ENCODE measurements at regions not wholly inside any gene's neighbourhood (a gene's known extent, or its start where the extent isn't known, plus 50 kb on each side); places are given as distances from the start of the nearest gene placed in this dataset.

DNA sequence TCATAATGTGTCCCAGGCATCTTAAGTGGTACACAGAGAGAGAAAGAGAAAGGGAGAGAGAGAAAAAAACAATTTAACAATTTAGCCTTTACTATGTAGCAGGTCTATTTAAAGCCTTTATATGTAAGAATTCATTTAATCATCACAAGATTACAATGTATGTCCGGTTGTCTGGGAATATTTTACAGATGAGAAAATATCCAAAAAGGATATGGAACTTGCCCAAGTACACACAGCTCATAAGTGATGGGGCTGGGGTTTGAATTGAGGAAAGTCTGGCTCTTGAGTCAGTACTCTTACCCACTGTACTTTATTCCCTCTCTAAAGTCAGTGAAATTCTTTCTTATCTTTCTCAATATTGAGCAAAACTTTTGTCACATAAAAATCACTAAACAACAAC lies 104.6 kb downstream of the LYPLAL1 start:
- Histone ChIP-seq H3K4me1 (ENCODE audit: control insufficient read depth, extremely low read depth, insufficient read depth, low read length) (no peaks in the 10 kb centered on the region), H3K9ac (ENCODE audit: control insufficient read depth, extremely low read depth, insufficient read depth, low read length) (no peak overlapping the region), H3K4me2 (ENCODE audit: control insufficient read depth, extremely low read depth, insufficient read depth, low read depth, low read length) (no peak overlapping the region), H3K9me1 (ENCODE audit: control insufficient read depth, extremely low read depth, insufficient read depth, low read length) (no peaks in the 10 kb centered on the region), H3K36me3 (ENCODE audit: control insufficient read depth in 2 of 2, extremely low read depth in 1 of 2, insufficient read depth in 2 of 2, low read length in 2 of 2) (no peaks in the 10 kb centered on the region), H3K27ac (ENCODE audit: control insufficient read depth, insufficient read depth, low read length) (no peak overlapping the region), H3K9me3 (ENCODE audit: control insufficient read depth, low read depth, low read length) (no peaks in the 10 kb centered on the region), H3K27me3 (ENCODE audit: control insufficient read depth, extremely low read depth, insufficient read depth, low read length) (no peaks in the 10 kb centered on the region), H2AFZ (ENCODE audit: control insufficient read depth, low read length) (no peak overlapping the region), H3K4me3 (ENCODE audit: control insufficient read depth in 2 of 3, extremely low read depth in 1 of 3, insufficient read depth in 2 of 3, low read depth in 1 of 3, low read length in 3 of 3) (no peak overlapping the region), H3K79me2 (ENCODE audit: control insufficient read depth, insufficient read depth, low read length) (no peaks in the 10 kb centered on the region), H4K20me1 (ENCODE audit: control insufficient read depth, extremely low read depth, insufficient read depth, low read length) (no peaks in the 10 kb centered on the region)
- DNase-seq (ENCODE audit: low read depth, low spot score) (no peak), FAIRE-seq (no peak)
- dilution Hi-C loops (cut with MboI; ENCODE audit: extremely low pct_ligation_motif_present, low sequenced_read_pairs), result no loop called here
- TF ChIP-seq, protein P1, sequence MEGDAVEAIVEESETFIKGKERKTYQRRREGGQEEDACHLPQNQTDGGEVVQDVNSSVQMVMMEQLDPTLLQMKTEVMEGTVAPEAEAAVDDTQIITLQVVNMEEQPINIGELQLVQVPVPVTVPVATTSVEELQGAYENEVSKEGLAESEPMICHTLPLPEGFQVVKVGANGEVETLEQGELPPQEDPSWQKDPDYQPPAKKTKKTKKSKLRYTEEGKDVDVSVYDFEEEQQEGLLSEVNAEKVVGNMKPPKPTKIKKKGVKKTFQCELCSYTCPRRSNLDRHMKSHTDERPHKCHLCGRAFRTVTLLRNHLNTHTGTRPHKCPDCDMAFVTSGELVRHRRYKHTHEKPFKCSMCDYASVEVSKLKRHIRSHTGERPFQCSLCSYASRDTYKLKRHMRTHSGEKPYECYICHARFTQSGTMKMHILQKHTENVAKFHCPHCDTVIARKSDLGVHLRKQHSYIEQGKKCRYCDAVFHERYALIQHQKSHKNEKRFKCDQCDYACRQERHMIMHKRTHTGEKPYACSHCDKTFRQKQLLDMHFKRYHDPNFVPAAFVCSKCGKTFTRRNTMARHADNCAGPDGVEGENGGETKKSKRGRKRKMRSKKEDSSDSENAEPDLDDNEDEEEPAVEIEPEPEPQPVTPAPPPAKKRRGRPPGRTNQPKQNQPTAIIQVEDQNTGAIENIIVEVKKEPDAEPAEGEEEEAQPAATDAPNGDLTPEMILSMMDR (optimal IDR thresholded peaks at IDR 0.05 in 1 of 3, IDR thresholded peaks at IDR 0.05 in 1 of 3, conservative IDR thresholded peaks at IDR 0.05 in 1 of 3; ENCODE audit: extremely low read depth in 1 of 3, insufficient read depth in 2 of 3, low read length in 3 of 3), result no peak
- no peak for TF ChIP-seq EZH2 (IDR thresholded peaks at IDR 0.05; ENCODE audit: low read length)

DNA sequence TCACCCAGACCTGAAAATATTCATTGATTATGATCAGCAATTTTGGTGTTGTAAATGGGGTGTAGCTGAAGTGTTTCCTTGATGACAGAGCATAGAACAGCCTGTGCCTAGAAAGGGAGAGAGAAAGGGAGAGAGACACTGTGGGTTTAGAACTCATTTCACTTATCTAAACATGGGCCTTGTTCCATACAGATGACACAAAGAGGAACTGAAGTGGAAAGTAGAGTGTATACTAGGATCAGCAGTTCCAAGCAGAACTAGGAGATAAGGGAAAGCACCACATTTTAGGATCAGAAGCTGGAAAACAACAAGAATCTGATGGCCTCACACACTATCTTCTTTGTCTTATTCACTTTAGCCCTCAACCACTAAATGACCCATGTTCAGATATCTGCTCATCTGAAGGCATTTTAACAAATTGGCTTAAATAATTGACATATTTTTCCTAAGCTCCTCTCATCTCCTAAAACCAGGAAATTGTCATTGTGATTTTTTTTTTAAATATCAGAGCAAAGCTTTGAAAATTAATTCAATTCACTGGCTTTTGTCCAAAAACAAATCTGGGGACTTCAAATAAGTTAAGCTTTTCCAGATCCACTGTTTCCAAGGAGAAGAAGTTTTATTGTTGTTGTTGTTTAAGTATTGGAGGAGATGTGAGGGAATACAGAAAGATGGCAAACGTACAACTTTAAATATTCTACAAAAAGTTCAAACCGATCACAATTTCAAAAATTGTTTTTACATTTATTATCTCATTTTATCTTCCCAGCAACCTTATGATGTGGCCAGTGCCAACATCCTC lies 103.8 kb downstream of the LYPLAL1 start:
- DNase-seq (ENCODE audit: low read depth, low spot score), result no peak
- H3K36me3 ChIP-seq (ENCODE audit: control insufficient read depth in 2 of 2, extremely low read depth in 1 of 2, insufficient read depth in 2 of 2, low read length in 2 of 2), result no peaks in the 10 kb centered on the region
- no peaks in the 10 kb centered on the region for H3K79me2 ChIP-seq (ENCODE audit: control insufficient read depth, insufficient read depth, low read length)
- no peaks in the 10 kb centered on the region for H3K9me1 ChIP-seq (ENCODE audit: control insufficient read depth, extremely low read depth, insufficient read depth, low read length)
- H2AFZ ChIP-seq (ENCODE audit: control insufficient read depth, low read length), result no peak overlapping the region
- dilution Hi-C loops (cut with MboI; ENCODE audit: extremely low pct_ligation_motif_present, low sequenced_read_pairs), result no loop called here
- no peaks in the 10 kb centered on the region for H4K20me1 ChIP-seq (ENCODE audit: control insufficient read depth, extremely low read depth, insufficient read depth, low read length)
- H3K9me3 ChIP-seq (ENCODE audit: control insufficient read depth, low read depth, low read length), result no peaks in the 10 kb centered on the region
- H3K9ac ChIP-seq (ENCODE audit: control insufficient read depth, extremely low read depth, insufficient read depth, low read length), result no peak overlapping the region
- H3K4me1 ChIP-seq (ENCODE audit: control insufficient read depth, extremely low read depth, insufficient read depth, low read length), result no peaks in the 10 kb centered on the region
- H3K4me2 ChIP-seq (ENCODE audit: control insufficient read depth, extremely low read depth, insufficient read depth, low read depth, low read length), result no peak overlapping the region
- no peak overlapping the region for H3K27ac ChIP-seq (ENCODE audit: control insufficient read depth, insufficient read depth, low read length)
- no peaks in the 10 kb centered on the region for H3K27me3 ChIP-seq (ENCODE audit: control insufficient read depth, extremely low read depth, insufficient read depth, low read length)
- FAIRE-seq, result no peak
- TF ChIP-seq, protein P1 (optimal IDR thresholded peaks at IDR 0.05 in 1 of 3, IDR thresholded peaks at IDR 0.05 in 1 of 3, conservative IDR thresholded peaks at IDR 0.05 in 1 of 3; ENCODE audit: extremely low read depth in 1 of 3, insufficient read depth in 2 of 3, low read length in 3 of 3), result no peak
- TF ChIP-seq EZH2 (IDR thresholded peaks at IDR 0.05; ENCODE audit: low read length), result no peak
- H3K4me3 ChIP-seq (ENCODE audit: control insufficient read depth in 2 of 3, extremely low read depth in 1 of 3, insufficient read depth in 2 of 3, low read depth in 1 of 3, low read length in 3 of 3), result no peak overlapping the region
